ENCODE measurements at regions not wholly inside any gene's neighbourhood (a gene's known extent, or its start where the extent isn't known, plus 50 kb on each side); places are given as distances from the start of the nearest gene placed in this dataset.

GRCh38 chr6:73898599-73898998 is 202.6 kb downstream of the CD109 start:
- H3K9me3 ChIP-seq (ENCODE audit: control insufficient read depth in 2 of 2, insufficient read depth in 1 of 2, low read length in 1 of 2), result peaks cover 1 to 18% of the 10 kb centered on the region in 2 donors
- 87% methylated on average over 3 of the region's 3 CpGs for WGBS
- no peak overlapping the region for H3K4me3 ChIP-seq (ENCODE audit: low read length in 2 of 2)
- no peaks in the 10 kb centered on the region for H3K27me3 ChIP-seq (ENCODE audit: control insufficient read depth in 2 of 2, insufficient read depth in 1 of 2, low read length in 1 of 2)
- no peaks in the 10 kb centered on the region for H3K4me1 ChIP-seq (ENCODE audit: control insufficient read depth in 2 of 2, insufficient read depth in 2 of 2, low read length in 2 of 2)
- H3K27ac ChIP-seq (ENCODE audit: low read depth in 1 of 2, low read length in 1 of 2), result no peak overlapping the region
- H3K36me3 ChIP-seq (ENCODE audit: control insufficient read depth in 2 of 2, insufficient read depth in 2 of 2, low read length in 1 of 2), result no peaks in the 10 kb centered on the region
- DNase-seq (ENCODE audit: low read depth in 6 of 9, low spot score in 9 of 9), result no peak

- no peaks in the 10 kb centered on the region for H3K27me3 ChIP-seq (ENCODE audit: control insufficient read depth in 2 of 2, insufficient read depth in 1 of 2, low read length in 1 of 2)
- no peak for DNase-seq (ENCODE audit: low read depth in 6 of 9, low spot score in 9 of 9)
- no peak overlapping the region for H3K27ac ChIP-seq (ENCODE audit: low read depth in 1 of 2, low read length in 1 of 2)
- H3K4me1 ChIP-seq (ENCODE audit: control insufficient read depth in 2 of 2, insufficient read depth in 2 of 2, low read length in 2 of 2), result no peaks in the 10 kb centered on the region
- no peaks in the 10 kb centered on the region for H3K9me3 ChIP-seq (ENCODE audit: control insufficient read depth in 2 of 2, insufficient read depth in 1 of 2, low read length in 1 of 2)
- H3K36me3 ChIP-seq (ENCODE audit: control insufficient read depth in 2 of 2, insufficient read depth in 2 of 2, low read length in 1 of 2), result no peaks in the 10 kb centered on the region
- no peak overlapping the region for H3K4me3 ChIP-seq (ENCODE audit: low read length in 2 of 2)
- 97% methylated on average over 4 of the region's 4 CpGs for WGBS
These were observed 197.7 kb downstream of the CD109 start for GRCh38 chr6:73893696-73894095.

- Histone ChIP-seq H3K4me1 (ENCODE audit: control insufficient read depth in 2 of 2, insufficient read depth in 2 of 2, low read length in 2 of 2) (peaks cover 0 to 2% of the 10 kb centered on the region in 2 donors), H3K9me3 (ENCODE audit: control insufficient read depth in 2 of 2, insufficient read depth in 1 of 2, low read length in 1 of 2) (no peaks in the 10 kb centered on the region), H3K27me3 (ENCODE audit: control insufficient read depth in 2 of 2, insufficient read depth in 1 of 2, low read length in 1 of 2) (no peaks in the 10 kb centered on the region), H3K27ac (ENCODE audit: low read depth in 1 of 2, low read length in 1 of 2) (no peak overlapping the region), H3K4me3 (ENCODE audit: low read length in 2 of 2) (no peak overlapping the region), H3K36me3 (ENCODE audit: control insufficient read depth in 2 of 2, insufficient read depth in 2 of 2, low read length in 1 of 2) (no peaks in the 10 kb centered on the region)
- WGBS, result no CpG with 5 or more reads among the region's 4 CpGs
- no peak for DNase-seq (ENCODE audit: low read depth in 6 of 9, low spot score in 9 of 9)
These were observed 192.0 kb downstream of the CD109 start for GRCh38 chr6:73888050-73888449.

- Histone ChIP-seq H3K4me3 (ENCODE audit: low read length in 2 of 2) (no peak overlapping the region), H3K27me3 (ENCODE audit: control insufficient read depth in 2 of 2, insufficient read depth in 1 of 2, low read length in 1 of 2) (no peaks in the 10 kb centered on the region), H3K4me1 (ENCODE audit: control insufficient read depth in 2 of 2, insufficient read depth in 2 of 2, low read length in 2 of 2) (peaks cover 0 to 2% of the 10 kb centered on the region in 2 donors), H3K27ac (ENCODE audit: low read depth in 1 of 2, low read length in 1 of 2) (no peak overlapping the region), H3K9me3 (ENCODE audit: control insufficient read depth in 2 of 2, insufficient read depth in 1 of 2, low read length in 1 of 2) (no peaks in the 10 kb centered on the region), H3K36me3 (ENCODE audit: control insufficient read depth in 2 of 2, insufficient read depth in 2 of 2, low read length in 1 of 2) (no peaks in the 10 kb centered on the region)
- no CpG with 5 or more reads among the region's 7 CpGs for whole genome bisulfite sequencing
- DNase-seq (ENCODE audit: low read depth in 6 of 9, low spot score in 9 of 9), result no peak
These were observed 189.4 kb downstream of the CD109 start for GRCh38 chr6:73885393-73885792.

GRCh38 chr6:73884540-73884939 is 188.5 kb downstream of the CD109 start:
- no peak for DNase-seq (ENCODE audit: low read depth in 6 of 9, low spot score in 9 of 9)
- H3K4me1 ChIP-seq (ENCODE audit: control insufficient read depth in 2 of 2, insufficient read depth in 2 of 2, low read length in 2 of 2), result peaks cover 0 to 2% of the 10 kb centered on the region in 2 donors
- H3K36me3 ChIP-seq (ENCODE audit: control insufficient read depth in 2 of 2, insufficient read depth in 2 of 2, low read length in 1 of 2), result no peaks in the 10 kb centered on the region
- H3K27me3 ChIP-seq (ENCODE audit: control insufficient read depth in 2 of 2, insufficient read depth in 1 of 2, low read length in 1 of 2), result no peaks in the 10 kb centered on the region
- no peaks in the 10 kb centered on the region for H3K9me3 ChIP-seq (ENCODE audit: control insufficient read depth in 2 of 2, insufficient read depth in 1 of 2, low read length in 1 of 2)
- no peak overlapping the region for H3K4me3 ChIP-seq (ENCODE audit: low read length in 2 of 2)
- H3K27ac ChIP-seq (ENCODE audit: low read depth in 1 of 2, low read length in 1 of 2), result no peak overlapping the region
- no CpG with 5 or more reads among the region's 4 CpGs for WGBS

- Histone ChIP-seq H3K4me1 (ENCODE audit: control insufficient read depth in 2 of 2, insufficient read depth in 2 of 2, low read length in 2 of 2) (no peaks in the 10 kb centered on the region), H3K27ac (ENCODE audit: low read depth in 1 of 2, low read length in 1 of 2) (no peak overlapping the region), H3K4me3 (ENCODE audit: low read length in 2 of 2) (no peak overlapping the region), H3K27me3 (ENCODE audit: control insufficient read depth in 2 of 2, insufficient read depth in 1 of 2, low read length in 1 of 2) (no peaks in the 10 kb centered on the region), H3K36me3 (ENCODE audit: control insufficient read depth in 2 of 2, insufficient read depth in 2 of 2, low read length in 1 of 2) (no peaks in the 10 kb centered on the region), H3K9me3 (ENCODE audit: control insufficient read depth in 2 of 2, insufficient read depth in 1 of 2, low read length in 1 of 2) (no peaks in the 10 kb centered on the region)
- no peak for DNase-seq (ENCODE audit: low read depth in 6 of 9, low spot score in 9 of 9)
- WGBS, result 97% methylated on average over 8 of the region's 8 CpGs
These were observed 183.7 kb downstream of the CD109 start for GRCh38 chr6:73879501-73880293.

GRCh38 chr6:73878403-73878802 is 182.4 kb downstream of the CD109 start:
- Histone ChIP-seq H3K27me3 (ENCODE audit: control insufficient read depth in 2 of 2, insufficient read depth in 1 of 2, low read length in 1 of 2) (no peaks in the 10 kb centered on the region), H3K27ac (ENCODE audit: low read depth in 1 of 2, low read length in 1 of 2) (no peak overlapping the region), H3K4me1 (ENCODE audit: control insufficient read depth in 2 of 2, insufficient read depth in 2 of 2, low read length in 2 of 2) (no peaks in the 10 kb centered on the region), H3K36me3 (ENCODE audit: control insufficient read depth in 2 of 2, insufficient read depth in 2 of 2, low read length in 1 of 2) (no peaks in the 10 kb centered on the region), H3K9me3 (ENCODE audit: control insufficient read depth in 2 of 2, insufficient read depth in 1 of 2, low read length in 1 of 2) (no peaks in the 10 kb centered on the region), H3K4me3 (ENCODE audit: low read length in 2 of 2) (no peak overlapping the region)
- no peak for DNase-seq (ENCODE audit: low read depth in 6 of 9, low spot score in 9 of 9)

Data from thymus (tissue), 11 donors.